Osteoblast (primary cell): ENCODE measurements at regions not wholly inside any gene's neighbourhood (a gene's known extent, or its start where the extent isn't known, plus 50 kb on each side); places are given as distances from the start of the nearest gene placed in this dataset.

Experiments
- DNase-seq: peaks from one replicate; pipeline ENCODE4 v3.0.0; 2011; ENCODE audit warnings: low spot score, mixed read lengths; ENCODE audit not compliant: insufficient read length; ENCODE audit errors: missing footprints
- H2AFZ ChIP-seq: 2 replicates; pipeline ENCODE4 v1.6.0; 2011; ENCODE audit warnings: mild to moderate bottlenecking, low read length
- H3K27ac ChIP-seq: 2 replicates; pipeline ENCODE4 v1.5.1; 2011; ENCODE audit warnings: mild to moderate bottlenecking, low read depth, low read length, moderate library complexity
- H3K27me3 ChIP-seq: 2 replicates; pipeline ENCODE4 v1.6.0; 2012; ENCODE audit warnings: mild to moderate bottlenecking, control low read depth, inconsistent platforms, low read length, moderate library complexity; ENCODE audit not compliant: insufficient read depth
- H3K36me3 ChIP-seq: 2 replicates; pipeline ENCODE4 v1.5.1; 2011; ENCODE audit warnings: mild to moderate bottlenecking, low read length, control low read depth, moderate library complexity; ENCODE audit not compliant: insufficient read depth
- H3K4me1 ChIP-seq: 2 replicates; pipeline ENCODE4 v1.5.1; 2011; ENCODE audit warnings: mild to moderate bottlenecking, low read length, control low read depth, moderate library complexity; ENCODE audit not compliant: insufficient read depth
- H3K4me2 ChIP-seq: 2 replicates; pipeline ENCODE4 v1.6.0; 2011; ENCODE audit warnings: mild to moderate bottlenecking, low read length; ENCODE audit not compliant: insufficient read depth
- H3K4me3 ChIP-seq: fragments of 200-600 bp; sonication (generic); 3 replicates; pipeline ENCODE4 v1.5.1; 2012; ENCODE audit warnings: mild to moderate bottlenecking, low read length, inconsistent platforms; ENCODE audit not compliant: insufficient read depth
- H3K79me2 ChIP-seq: 2 replicates; pipeline ENCODE4 v1.6.0; 2012; ENCODE audit warnings: mild to moderate bottlenecking, low read length, control low read depth, inconsistent platforms; ENCODE audit not compliant: insufficient read depth
- H3K9me3 ChIP-seq: 2 replicates; pipeline ENCODE4 v1.5.1; 2011; ENCODE audit warnings: low read depth, low read length, control low read depth
- H4K20me1 ChIP-seq: 2 replicates; pipeline ENCODE4 v1.6.0; 2012; ENCODE audit warnings: mild to moderate bottlenecking, low read length, control low read depth; ENCODE audit not compliant: insufficient read depth
- TF ChIP-seq, protein P1 (sequence below): IDR thresholded peaks from 2 replicates; pipeline ENCODE4 v1.5.1; 2011; ENCODE audit warnings: mild to moderate bottlenecking, low read depth, low read length, moderate library complexity; ENCODE audit errors: extremely low read depth

DNA sequence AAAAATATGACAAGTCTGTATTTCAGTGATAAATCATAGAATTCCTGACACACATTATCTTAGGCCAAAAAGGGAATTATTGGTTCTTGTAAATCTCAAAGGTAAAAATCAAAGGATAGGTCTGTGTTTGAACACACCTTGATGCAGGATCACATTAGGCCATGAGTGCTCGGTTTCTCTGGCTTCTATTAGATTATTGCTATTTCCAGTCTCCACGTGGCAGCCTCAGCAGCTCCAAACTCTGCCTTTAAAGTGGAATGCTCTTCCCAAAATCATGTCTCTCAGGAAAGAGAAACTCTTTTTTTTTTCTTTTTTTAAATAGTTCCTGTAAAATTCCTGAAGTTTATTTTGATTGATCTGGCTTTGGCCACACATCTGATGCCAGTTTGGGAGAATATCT, 105.6 kb upstream of the FRMD6 start:
- Histone ChIP-seq H3K27me3 (no peaks in the 10 kb centered on the region), H3K4me2 (no peak overlapping the region), H3K9me3 (no peaks in the 10 kb centered on the region), H3K4me3 (no peak overlapping the region), H3K79me2 (no peaks in the 10 kb centered on the region), H3K36me3 (no peaks in the 10 kb centered on the region), H3K27ac (peak overlapping the region; percentile 96), H4K20me1 (no peaks in the 10 kb centered on the region), H2AFZ (no peak overlapping the region), H3K4me1 (peaks cover 39% of the 10 kb centered on the region)
- no peak for DNase-seq
- TF ChIP-seq, protein P1, sequence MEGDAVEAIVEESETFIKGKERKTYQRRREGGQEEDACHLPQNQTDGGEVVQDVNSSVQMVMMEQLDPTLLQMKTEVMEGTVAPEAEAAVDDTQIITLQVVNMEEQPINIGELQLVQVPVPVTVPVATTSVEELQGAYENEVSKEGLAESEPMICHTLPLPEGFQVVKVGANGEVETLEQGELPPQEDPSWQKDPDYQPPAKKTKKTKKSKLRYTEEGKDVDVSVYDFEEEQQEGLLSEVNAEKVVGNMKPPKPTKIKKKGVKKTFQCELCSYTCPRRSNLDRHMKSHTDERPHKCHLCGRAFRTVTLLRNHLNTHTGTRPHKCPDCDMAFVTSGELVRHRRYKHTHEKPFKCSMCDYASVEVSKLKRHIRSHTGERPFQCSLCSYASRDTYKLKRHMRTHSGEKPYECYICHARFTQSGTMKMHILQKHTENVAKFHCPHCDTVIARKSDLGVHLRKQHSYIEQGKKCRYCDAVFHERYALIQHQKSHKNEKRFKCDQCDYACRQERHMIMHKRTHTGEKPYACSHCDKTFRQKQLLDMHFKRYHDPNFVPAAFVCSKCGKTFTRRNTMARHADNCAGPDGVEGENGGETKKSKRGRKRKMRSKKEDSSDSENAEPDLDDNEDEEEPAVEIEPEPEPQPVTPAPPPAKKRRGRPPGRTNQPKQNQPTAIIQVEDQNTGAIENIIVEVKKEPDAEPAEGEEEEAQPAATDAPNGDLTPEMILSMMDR: no peak

DNA sequence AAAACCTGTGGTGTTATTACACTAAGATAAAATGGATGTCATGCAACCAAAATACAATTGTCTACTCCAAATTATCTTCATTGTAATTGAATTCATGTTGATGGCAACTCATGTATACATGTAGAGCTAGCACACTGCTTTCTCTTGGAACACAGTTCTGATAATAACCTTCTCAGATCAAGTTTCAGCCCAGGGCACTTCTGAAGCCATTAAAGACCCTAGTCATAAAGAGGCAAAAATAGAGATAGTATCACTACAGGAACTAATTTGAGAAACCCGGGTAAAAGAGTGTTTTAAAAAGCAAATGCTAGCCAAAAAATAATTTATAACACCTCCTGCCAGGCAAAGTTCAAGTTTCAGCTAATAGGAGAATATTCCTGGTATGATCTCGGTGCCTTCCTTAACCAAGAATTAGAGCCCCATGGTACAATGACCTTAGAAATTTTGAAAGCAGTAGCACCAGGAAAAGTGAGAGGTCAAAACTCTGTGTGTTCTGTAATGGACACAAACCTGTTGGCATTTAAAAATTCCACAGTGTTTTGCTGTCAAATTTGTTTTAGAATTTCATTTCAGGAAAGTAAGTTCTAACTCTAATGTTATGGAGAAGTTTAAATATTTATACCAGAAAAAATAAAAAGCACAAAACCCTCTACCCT, 105.0 kb upstream of the FRMD6 start:
- Histone ChIP-seq H3K4me3 (no peak overlapping the region), H2AFZ (no peak overlapping the region), H3K27ac (peak overlapping the region; percentile 96), H3K4me1 (peaks cover 39% of the 10 kb centered on the region), H3K36me3 (no peaks in the 10 kb centered on the region), H3K27me3 (no peaks in the 10 kb centered on the region), H4K20me1 (no peaks in the 10 kb centered on the region), H3K79me2 (no peaks in the 10 kb centered on the region), H3K4me2 (peak overlapping the region; percentile 28), H3K9me3 (no peaks in the 10 kb centered on the region)
- TF ChIP-seq, protein P1: no peak
- DNase-seq: no peak

DNA sequence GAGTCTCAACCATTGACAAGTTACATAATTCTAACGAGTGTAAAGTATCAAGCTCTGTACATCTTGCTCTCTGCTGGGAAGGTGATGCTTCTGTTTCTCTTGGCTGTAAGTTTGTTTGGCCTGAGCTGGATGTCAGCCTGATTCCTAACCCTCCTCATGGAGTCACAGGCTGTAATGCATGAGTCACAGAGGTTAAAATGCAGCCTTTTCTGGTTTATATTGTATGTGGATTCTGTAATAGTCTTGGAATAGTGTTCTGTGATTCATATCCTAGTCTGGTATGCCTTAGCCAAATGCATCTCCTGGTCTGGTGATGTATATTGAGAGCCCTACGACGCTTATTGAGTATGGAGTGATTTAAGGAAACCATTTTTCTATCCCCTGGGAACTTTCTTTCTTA, 104.5 kb upstream of the FRMD6 start:
- H3K27ac ChIP-seq: peak overlapping the region; percentile 96
- H3K4me2 ChIP-seq: peak overlapping the region; percentile 47
- no peaks in the 10 kb centered on the region for H3K27me3 ChIP-seq
- H2AFZ ChIP-seq: no peak overlapping the region
- H3K36me3 ChIP-seq: no peaks in the 10 kb centered on the region
- TF ChIP-seq, protein P1: no peak
- peaks cover 39% of the 10 kb centered on the region for H3K4me1 ChIP-seq
- no peaks in the 10 kb centered on the region for H3K9me3 ChIP-seq
- no peaks in the 10 kb centered on the region for H4K20me1 ChIP-seq
- peak; percentile 89 for DNase-seq
- H3K79me2 ChIP-seq: no peaks in the 10 kb centered on the region
- H3K4me3 ChIP-seq: no peak overlapping the region

DNA sequence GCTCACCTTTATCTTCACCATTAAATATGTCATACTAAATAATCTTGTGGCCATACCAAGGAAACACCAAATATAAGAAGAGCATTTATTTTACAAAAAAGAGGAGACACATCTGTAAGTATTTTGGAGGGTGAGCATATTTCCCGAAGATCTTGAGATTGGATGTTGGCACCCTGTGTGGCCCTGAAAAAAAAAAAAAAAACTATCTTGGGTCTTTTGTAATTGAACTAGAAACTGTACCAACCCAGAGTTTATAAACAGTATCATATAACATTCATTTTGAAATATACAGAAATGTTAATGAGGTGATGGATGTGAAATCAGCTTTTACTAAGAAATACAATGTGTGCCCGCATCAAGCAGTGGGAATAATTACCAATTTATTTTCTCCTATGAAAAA, 104.0 kb upstream of the FRMD6 start:
- Histone ChIP-seq H4K20me1 (no peaks in the 10 kb centered on the region), H3K4me3 (no peak overlapping the region), H3K4me2 (peak overlapping the region; percentile 47), H3K27me3 (no peaks in the 10 kb centered on the region), H3K27ac (peak overlapping the region; percentile 96), H3K36me3 (no peaks in the 10 kb centered on the region), H3K4me1 (peaks cover 39% of the 10 kb centered on the region), H3K9me3 (no peaks in the 10 kb centered on the region), H3K79me2 (no peaks in the 10 kb centered on the region), H2AFZ (no peak overlapping the region)
- DNase-seq: no peak
- TF ChIP-seq, protein P1: no peak
